Activated naive CD4-positive, alpha-beta T cell treated with anti-CD3 and anti-CD28 coated beads for 36 hours (primary cell): ENCODE measurements at regions not wholly inside any gene's neighbourhood (a gene's known extent, or its start where the extent isn't known, plus 50 kb on each side); places are given as distances from the start of the nearest gene placed in this dataset.

ENCODE experiments used
- CTCF ChIA-PET: fragments of 350-600 bp; sonication (Branson Sonifier 250); formaldehyde crosslinking; loops from one replicate; lab custom pipeline; 2021; ENCODE audit warnings: antibody characterized with exemption; lab: Charles Lee
- DNase-seq: peaks from one replicate; pipeline ENCODE4 v3.0.0-alpha.2; 2020
- H3K27ac Mint-ChIP-seq: one replicate; pipeline ENCODE4 v1.8.0; 2021; ENCODE audit warnings: mild to moderate bottlenecking, mixed read lengths
- H3K27me3 Mint-ChIP-seq: one replicate; pipeline ENCODE4 v1.8.0; 2021; ENCODE audit warnings: low read depth, mixed read lengths
- H3K36me3 Mint-ChIP-seq: one replicate; pipeline ENCODE4 v1.8.0; 2021; ENCODE audit warnings: low read depth, mixed read lengths
- H3K4me1 Mint-ChIP-seq: one replicate; pipeline ENCODE4 v1.8.0; 2021; ENCODE audit warnings: low read depth, mixed read lengths
- H3K4me3 Mint-ChIP-seq: one replicate; pipeline ENCODE4 v1.8.0; 2021; ENCODE audit warnings: mild to moderate bottlenecking, moderate library complexity, mixed read lengths
- H3K9me3 Mint-ChIP-seq: one replicate; pipeline ENCODE4 v1.8.0; 2021; ENCODE audit warnings: mixed read lengths
- intact Hi-C: fragments of 100-400 bp; cut with micrococcal nuclease; formaldehyde crosslinking; loops from one replicate; pipeline ENCODE4 v1.15.1; 2023

GRCh38 chr10:71135236-71135635, 77.1 kb upstream of the UNC5B start:
- H3K4me3 Mint-ChIP-seq: no peak overlapping the region
- CTCF ChIA-PET: no interaction called here
- H3K27ac Mint-ChIP-seq: no peak overlapping the region
- H3K9me3 Mint-ChIP-seq: no peaks in the 10 kb centered on the region
- intact Hi-C loops: no loop called here
- no peaks in the 10 kb centered on the region for H3K4me1 Mint-ChIP-seq
- H3K27me3 Mint-ChIP-seq: peaks cover 5% of the 10 kb centered on the region
- DNase-seq: no peak
- no peaks in the 10 kb centered on the region for H3K36me3 Mint-ChIP-seq

DNA sequence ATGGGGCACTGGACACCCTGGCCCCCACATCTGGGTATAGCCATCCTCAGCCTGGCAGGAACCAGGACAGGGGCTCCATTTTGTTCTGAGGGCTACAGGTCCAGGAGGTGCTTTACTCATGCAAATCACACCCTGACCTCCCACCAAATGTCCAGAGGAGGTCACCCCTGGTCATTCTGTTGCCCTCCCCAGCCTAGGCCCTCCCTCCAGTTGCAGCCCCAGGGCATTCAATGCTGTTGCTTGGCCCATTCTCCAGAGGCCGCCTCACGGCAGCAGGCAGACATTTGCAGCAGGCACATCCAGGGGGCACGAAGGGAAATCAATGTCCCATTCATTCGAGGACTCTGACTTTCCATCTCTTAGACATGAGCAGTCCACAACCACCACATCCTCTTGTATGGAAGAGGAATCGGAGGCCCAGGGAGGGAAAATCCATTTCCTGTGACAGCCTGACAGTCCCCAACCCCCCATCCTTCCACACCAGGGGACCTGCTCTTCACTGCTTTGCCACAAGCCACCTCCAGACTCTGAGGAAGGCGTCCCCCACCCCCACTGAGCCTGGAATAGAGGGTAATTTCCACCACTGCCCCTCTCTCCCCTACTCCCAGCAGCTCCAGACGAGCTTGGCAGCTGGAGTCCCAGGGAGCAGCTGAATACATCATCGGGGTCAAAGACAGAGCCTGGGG, 76.2 kb upstream of the UNC5B start:
- Mint-ChIP-seq H3K27ac (no peak overlapping the region), H3K9me3 (no peaks in the 10 kb centered on the region), H3K4me3 (no peak overlapping the region), H3K4me1 (no peaks in the 10 kb centered on the region), H3K27me3 (peaks cover 5% of the 10 kb centered on the region), H3K36me3 (no peaks in the 10 kb centered on the region)
- no peak for DNase-seq
- CTCF ChIA-PET: no interaction called here
- intact Hi-C loops: no loop called here

- CTCF ChIA-PET: no interaction called here
- intact Hi-C loops: no loop called here
- Mint-ChIP-seq H3K27ac (no peak overlapping the region), H3K4me1 (no peaks in the 10 kb centered on the region), H3K27me3 (peaks cover 3% of the 10 kb centered on the region), H3K4me3 (no peak overlapping the region), H3K36me3 (no peaks in the 10 kb centered on the region), H3K9me3 (no peaks in the 10 kb centered on the region)
- no peak for DNase-seq
These were observed 74.7 kb upstream of the UNC5B start for GRCh38 chr10:71137701-71138100.

DNA sequence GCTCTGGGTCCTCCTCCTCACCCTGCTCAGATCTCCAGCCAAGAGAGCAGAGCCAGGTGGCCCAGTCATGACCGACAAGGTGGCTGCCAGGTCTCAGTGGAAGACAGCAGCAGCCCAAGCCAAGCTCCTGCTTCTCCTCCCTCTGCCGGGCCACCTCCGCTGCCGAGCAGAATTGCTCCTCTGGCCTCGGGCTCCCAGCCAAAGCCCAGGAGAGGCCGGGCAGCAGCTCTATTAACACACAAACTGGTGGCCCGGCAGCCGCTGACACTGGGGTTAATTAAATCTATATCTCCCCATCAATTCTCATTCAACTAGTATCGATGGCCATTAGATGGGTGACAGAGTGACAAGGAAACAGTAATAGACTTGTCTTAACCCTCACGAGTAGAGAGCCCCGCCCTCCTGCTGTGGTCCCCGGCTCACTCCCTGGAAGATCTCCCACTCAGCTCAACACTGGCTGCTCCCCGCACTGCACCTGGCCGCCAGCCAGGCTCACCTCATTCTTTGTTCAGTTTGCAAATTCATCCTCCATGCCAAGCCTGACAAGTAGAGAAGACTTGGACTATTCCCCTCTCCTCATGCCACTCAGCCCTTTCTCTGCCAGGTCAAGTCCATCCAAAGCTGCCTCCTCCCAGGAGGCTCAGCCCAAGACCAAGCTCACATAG, 74.1 kb upstream of the UNC5B start:
- Mint-ChIP-seq H3K9me3 (no peaks in the 10 kb centered on the region), H3K36me3 (no peaks in the 10 kb centered on the region)
- intact Hi-C loops: no loop called here

GRCh38 chr10:71141528-71141927, 70.8 kb upstream of the UNC5B start:
- no peak overlapping the region for H3K27ac Mint-ChIP-seq
- intact Hi-C loops: no loop called here
- H3K27me3 Mint-ChIP-seq: no peaks in the 10 kb centered on the region
- DNase-seq: no peak
- H3K36me3 Mint-ChIP-seq: no peaks in the 10 kb centered on the region
- no peaks in the 10 kb centered on the region for H3K4me1 Mint-ChIP-seq
- no peaks in the 10 kb centered on the region for H3K9me3 Mint-ChIP-seq
- no peak overlapping the region for H3K4me3 Mint-ChIP-seq
- CTCF ChIA-PET: interaction anchor here (1.0 kb wide), 1 partner anchor 34 kb away, joined by 3 read pairs; no protein-coding TSS in a partner anchor

More for the DNA sequence above, 74.1 kb upstream of the UNC5B start:
- H3K27me3 Mint-ChIP-seq: no peaks in the 10 kb centered on the region
- H3K4me1 Mint-ChIP-seq: no peaks in the 10 kb centered on the region
- H3K27ac Mint-ChIP-seq: no peak overlapping the region
- no peak overlapping the region for H3K4me3 Mint-ChIP-seq
- CTCF ChIA-PET: no interaction called here
- no peak for DNase-seq

- H3K4me1 Mint-ChIP-seq: no peaks in the 10 kb centered on the region
- DNase-seq: no peak
- no peaks in the 10 kb centered on the region for H3K36me3 Mint-ChIP-seq
- intact Hi-C loops: no loop called here
- CTCF ChIA-PET: no interaction called here
- no peaks in the 10 kb centered on the region for H3K9me3 Mint-ChIP-seq
- H3K27ac Mint-ChIP-seq: no peak overlapping the region
- H3K4me3 Mint-ChIP-seq: no peak overlapping the region
- no peaks in the 10 kb centered on the region for H3K27me3 Mint-ChIP-seq
These were observed 69.2 kb upstream of the UNC5B start for GRCh38 chr10:71143170-71143569.

GRCh38 chr10:71143610-71144009, 68.8 kb upstream of the UNC5B start:
- intact Hi-C loops: no loop called here
- H3K27me3 Mint-ChIP-seq: no peaks in the 10 kb centered on the region
- H3K36me3 Mint-ChIP-seq: no peaks in the 10 kb centered on the region
- H3K4me3 Mint-ChIP-seq: no peak overlapping the region
- no peaks in the 10 kb centered on the region for H3K9me3 Mint-ChIP-seq
- CTCF ChIA-PET: no interaction called here
- no peak overlapping the region for H3K27ac Mint-ChIP-seq
- H3K4me1 Mint-ChIP-seq: no peaks in the 10 kb centered on the region
- DNase-seq: no peak

DNA sequence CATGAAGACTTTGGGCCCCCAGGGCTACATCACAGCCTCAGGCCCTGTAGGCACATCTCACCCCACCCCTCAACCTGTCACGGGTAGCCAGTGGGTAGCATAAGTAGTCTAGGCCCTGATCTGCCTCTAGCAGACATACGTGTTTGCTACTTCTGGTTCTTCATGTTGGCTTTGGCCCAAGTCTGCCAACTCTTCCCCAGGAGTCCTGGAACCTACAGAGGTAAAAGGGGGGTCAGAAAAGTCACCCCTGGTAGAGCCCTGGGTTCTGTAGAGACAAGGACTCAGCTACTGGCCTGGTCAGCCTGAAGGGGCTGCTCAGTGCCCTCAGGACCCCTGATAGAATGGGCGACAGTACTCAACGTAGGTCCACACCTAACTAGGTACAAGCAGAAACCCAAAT, 67.5 kb upstream of the UNC5B start:
- no peak for DNase-seq
- Mint-ChIP-seq H3K36me3 (no peaks in the 10 kb centered on the region), H3K4me3 (no peak overlapping the region), H3K9me3 (no peaks in the 10 kb centered on the region), H3K4me1 (no peaks in the 10 kb centered on the region), H3K27me3 (no peaks in the 10 kb centered on the region), H3K27ac (no peak overlapping the region)
- intact Hi-C loops: no loop called here
- CTCF ChIA-PET: no interaction called here

GRCh38 chr10:71145352-71145945, 66.9 kb upstream of the UNC5B start:
- Mint-ChIP-seq H3K27ac (no peak overlapping the region), H3K36me3 (no peaks in the 10 kb centered on the region), H3K27me3 (no peaks in the 10 kb centered on the region), H3K4me1 (no peaks in the 10 kb centered on the region), H3K9me3 (no peaks in the 10 kb centered on the region), H3K4me3 (no peak overlapping the region)
- intact Hi-C loops: no loop called here
- no peak for DNase-seq
- CTCF ChIA-PET: no interaction called here

DNA sequence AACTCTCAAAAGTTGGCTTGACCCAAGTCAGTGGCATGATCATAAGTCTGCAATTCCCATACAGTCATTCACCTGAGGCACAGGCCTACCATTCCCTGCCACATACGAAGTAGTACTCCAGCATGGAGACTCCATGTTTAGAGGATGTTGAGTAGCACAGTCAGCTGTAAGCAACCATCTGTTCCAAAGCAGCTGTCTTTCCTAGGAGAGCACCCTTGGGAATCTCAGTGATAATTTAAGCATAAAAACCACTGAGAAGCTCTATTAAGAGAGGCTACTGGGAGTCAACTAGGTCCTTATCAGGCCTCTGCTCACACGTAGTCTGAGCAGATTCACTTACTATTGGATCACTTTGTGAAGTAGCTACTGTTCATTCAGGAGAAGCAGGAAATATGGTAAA, 61.6 kb upstream of the UNC5B start:
- Mint-ChIP-seq H3K27me3 (no peaks in the 10 kb centered on the region), H3K4me3 (no peak overlapping the region), H3K27ac (no peak overlapping the region), H3K9me3 (no peaks in the 10 kb centered on the region), H3K36me3 (no peaks in the 10 kb centered on the region), H3K4me1 (no peaks in the 10 kb centered on the region)
- intact Hi-C loops: no loop called here
- DNase-seq: no peak
- CTCF ChIA-PET: no interaction called here

- H3K9me3 Mint-ChIP-seq: no peaks in the 10 kb centered on the region
- no peaks in the 10 kb centered on the region for H3K27me3 Mint-ChIP-seq
- intact Hi-C loops: no loop called here
- no peak overlapping the region for H3K27ac Mint-ChIP-seq
- CTCF ChIA-PET: interaction anchor here (0.6 kb wide), 2 partner anchors 59 to 393 kb away, joined by 3 read pairs; no protein-coding TSS in a partner anchor
- no peak overlapping the region for H3K4me3 Mint-ChIP-seq
- no peak for DNase-seq
- no peaks in the 10 kb centered on the region for H3K36me3 Mint-ChIP-seq
- H3K4me1 Mint-ChIP-seq: no peaks in the 10 kb centered on the region
These were observed 60.3 kb upstream of the UNC5B start for GRCh38 chr10:71152043-71152442.

GRCh38 chr10:71156436-71156835, 55.9 kb upstream of the UNC5B start:
- H3K27me3 Mint-ChIP-seq: no peaks in the 10 kb centered on the region
- no peaks in the 10 kb centered on the region for H3K9me3 Mint-ChIP-seq
- no peak overlapping the region for H3K4me3 Mint-ChIP-seq
- DNase-seq: no peak
- CTCF ChIA-PET: no interaction called here
- H3K4me1 Mint-ChIP-seq: no peaks in the 10 kb centered on the region
- intact Hi-C loops: no loop called here
- H3K36me3 Mint-ChIP-seq: no peaks in the 10 kb centered on the region
- H3K27ac Mint-ChIP-seq: no peak overlapping the region

GRCh38 chr10:71157435-71157834, 54.9 kb upstream of the UNC5B start:
- H3K4me1 Mint-ChIP-seq: no peaks in the 10 kb centered on the region
- H3K27me3 Mint-ChIP-seq: no peaks in the 10 kb centered on the region
- no peaks in the 10 kb centered on the region for H3K9me3 Mint-ChIP-seq
- DNase-seq: no peak
- H3K4me3 Mint-ChIP-seq: no peak overlapping the region
- no peak overlapping the region for H3K27ac Mint-ChIP-seq
- CTCF ChIA-PET: no interaction called here
- H3K36me3 Mint-ChIP-seq: no peaks in the 10 kb centered on the region
- intact Hi-C loops: no loop called here
